ENCODE measurements at regions not wholly inside any gene's neighbourhood (a gene's known extent, or its start where the extent isn't known, plus 50 kb on each side); places are given as distances from the start of the nearest gene placed in this dataset.

GRCh38 chr5:156020647-156021046, 306.3 kb upstream of the SGCD start:
- Histone ChIP-seq H3K4me1 (ENCODE audit: control insufficient read depth, insufficient read depth, low read length) (no peaks in the 10 kb centered on the region), H3K4me3 (ENCODE audit: insufficient read depth, low read depth, low read length) (no peak overlapping the region), H2BK15ac (ENCODE audit: low read depth, low read length) (no peak overlapping the region), H3K36me3 (ENCODE audit: control insufficient read depth, insufficient read depth, low read length) (no peaks in the 10 kb centered on the region), H3K9ac (ENCODE audit: low read depth, low read length) (no peak overlapping the region), H4K91ac (ENCODE audit: insufficient read depth, low read depth, low read length) (no peak overlapping the region), H3K56ac (ENCODE audit: extremely low read depth, insufficient read depth, low read length) (no peak overlapping the region), H3K18ac (ENCODE audit: low read depth, low read length) (no peak overlapping the region), H2BK120ac (ENCODE audit: low read depth, low read length) (no peak overlapping the region), H3K4ac (ENCODE audit: low read depth, low read length) (no peak overlapping the region), H3K4me2 (ENCODE audit: low read depth, low read length) (no peak overlapping the region), H2AK9ac (replicated peaks; ENCODE audit: low read depth, low read length, poor library complexity) (no peak overlapping the region), H4K20me1 (ENCODE audit: insufficient read depth, low read length) (no peaks in the 10 kb centered on the region), H3K14ac (replicated peaks; ENCODE audit: low read depth, low read length) (no peak overlapping the region), H4K5ac (ENCODE audit: low read depth, low read length) (no peak overlapping the region), H3K9me1 (ENCODE audit: insufficient read depth, low read length) (no peaks in the 10 kb centered on the region), H3K27ac (ENCODE audit: insufficient read depth, low read length) (no peak overlapping the region), H2BK5ac (ENCODE audit: low read depth, low read length, poor library complexity, severe bottlenecking) (no peak overlapping the region), H2AK5ac (ENCODE audit: low read depth, low read length) (no peak overlapping the region), H4K8ac (ENCODE audit: low read depth in 2 of 2, low read length in 2 of 2) (no peak overlapping the region), H2AFZ (replicated peaks; ENCODE audit: low read length, poor library complexity) (no peak overlapping the region), H2BK20ac (ENCODE audit: low read depth, low read length) (no peak overlapping the region), H3K27me3 (ENCODE audit: control insufficient read depth, insufficient read depth, low read length) (no peaks in the 10 kb centered on the region), H3K23ac (ENCODE audit: low read depth, low read length) (no peak overlapping the region), H3K79me1 (ENCODE audit: low read depth in 1 of 2, low read length in 2 of 2) (no peaks in the 10 kb centered on the region), H3K9me3 (ENCODE audit: control insufficient read depth, insufficient read depth, low read length) (no peaks in the 10 kb centered on the region)
- dilution Hi-C loops (cut with HindIII; ENCODE audit: low sequenced_read_pairs, unreplicated experiment) (no loop called here), in situ Hi-C loops (cut with MboI; ENCODE audit: low sequenced_read_pairs) (no loop called here), intact Hi-C loops (cut with micrococcal nuclease) (no loop called here)
- DNase-seq (no peak), ATAC-seq (ENCODE audit: low read depth) (no peak)
- POLR2A ChIA-PET (ENCODE audit: unreplicated experiment), result no interaction called here
- no CpG with 5 or more reads among the region's 3 CpGs for WGBS, 2 experiments (ENCODE audit: extremely low coverage in 2 of 2, insufficient read length in 1 of 2)
- TF ChIP-seq MAFK (IDR thresholded peaks at IDR 0.05; ENCODE audit: low read depth, low read length) (no peak), BHLHE40 (IDR thresholded peaks at IDR 0.05; ENCODE audit: low read depth, low read length) (no peak), SMC3 (IDR thresholded peaks at IDR 0.05; ENCODE audit: low read depth, low read length) (no peak)
- no TSS peak for BruUV-seq (replicated peaks)
- CTCF ChIA-PET, result no interaction called here
